ENCODE measurements at regions not wholly inside any gene's neighbourhood (a gene's known extent, or its start where the extent isn't known, plus 50 kb on each side); places are given as distances from the start of the nearest gene placed in this dataset.
"Not testable (repeated sequence)": the region's sequence is repeated elsewhere in the genome, so short reads cannot be mapped to it uniquely, and the experiment has no call there.

- H3K36me3 ChIP-seq: no peaks in the 10 kb centered on the region
- intact Hi-C loops (cut with DNase I): no loop called here
- no peak overlapping the region for H3K27ac ChIP-seq
- no peaks in the 10 kb centered on the region for H3K27me3 ChIP-seq
- no peaks in the 10 kb centered on the region for H3K9me3 ChIP-seq
- TF ChIP-seq CTCF (IDR thresholded peaks at IDR 0.05): no peak
- TF ChIP-seq POLR2AphosphoS5 (IDR thresholded peaks at IDR 0.05; ENCODE audit: insufficient read depth in 1 of 2, low read depth in 1 of 2): no peak
- no peak for TF ChIP-seq POLR2A (IDR thresholded peaks at IDR 0.05)
- no peak for DNase-seq (ENCODE audit: extremely low spot score in 2 of 2)
- no peak overlapping the region for H3K4me3 ChIP-seq
- H3K4me1 ChIP-seq: no peaks in the 10 kb centered on the region
Observed at GRCh38 chr6:27049863-27050781, 197.4 kb upstream of the PRSS16 start.

GRCh38 chr6:27052082-27052730 is 195.3 kb upstream of the PRSS16 start:
- H3K36me3 ChIP-seq; DNase-seq (ENCODE audit: extremely low spot score in 2 of 2); H3K4me3 ChIP-seq; H3K27ac ChIP-seq; H3K9me3 ChIP-seq; intact Hi-C loops (cut with DNase I); H3K4me1 ChIP-seq; H3K27me3 ChIP-seq: not testable (repeated sequence)

GRCh38 chr6:27052731-27053082 is 194.8 kb upstream of the PRSS16 start:
- H3K9me3 ChIP-seq: no peaks in the 10 kb centered on the region
- no peak overlapping the region for H3K4me3 ChIP-seq
- H3K36me3 ChIP-seq: no peaks in the 10 kb centered on the region
- H3K27ac ChIP-seq: no peak overlapping the region
- TF ChIP-seq CTCF (IDR thresholded peaks at IDR 0.05) (no peak), POLR2A (IDR thresholded peaks at IDR 0.05) (no peak), POLR2AphosphoS5 (IDR thresholded peaks at IDR 0.05; ENCODE audit: insufficient read depth in 1 of 2, low read depth in 1 of 2) (no peak)
- no peaks in the 10 kb centered on the region for H3K4me1 ChIP-seq
- DNase-seq (ENCODE audit: extremely low spot score in 2 of 2): no peak
- no peaks in the 10 kb centered on the region for H3K27me3 ChIP-seq
- intact Hi-C loops (cut with DNase I): no loop called here

- Histone ChIP-seq H3K9me3 (no peaks in the 10 kb centered on the region), H3K27ac (no peak overlapping the region), H3K36me3 (no peaks in the 10 kb centered on the region), H3K27me3 (no peaks in the 10 kb centered on the region), H3K4me3 (no peak overlapping the region), H3K4me1 (no peaks in the 10 kb centered on the region)
- no peak for TF ChIP-seq CTCF (IDR thresholded peaks at IDR 0.05)
- no peak for TF ChIP-seq POLR2A (IDR thresholded peaks at IDR 0.05)
- no peak for TF ChIP-seq POLR2AphosphoS5 (IDR thresholded peaks at IDR 0.05; ENCODE audit: insufficient read depth in 1 of 2, low read depth in 1 of 2)
- no peak for DNase-seq (ENCODE audit: extremely low spot score in 2 of 2)
- intact Hi-C loops (cut with DNase I): no loop called here
Observed at GRCh38 chr6:27053738-27054137, 193.8 kb upstream of the PRSS16 start.

GRCh38 chr6:27056615-27057014 is 190.9 kb upstream of the PRSS16 start:
- DNase-seq (ENCODE audit: extremely low spot score in 2 of 2): no peak
- Histone ChIP-seq H3K4me3 (no peak overlapping the region), H3K27ac (no peak overlapping the region), H3K27me3 (no peaks in the 10 kb centered on the region), H3K36me3 (no peaks in the 10 kb centered on the region), H3K9me3 (no peaks in the 10 kb centered on the region), H3K4me1 (no peaks in the 10 kb centered on the region)
- intact Hi-C loops (cut with DNase I): no loop called here
- TF ChIP-seq POLR2A (IDR thresholded peaks at IDR 0.05): no peak
- TF ChIP-seq CTCF (IDR thresholded peaks at IDR 0.05): no peak
- no peak for TF ChIP-seq POLR2AphosphoS5 (IDR thresholded peaks at IDR 0.05; ENCODE audit: insufficient read depth in 1 of 2, low read depth in 1 of 2)
